GM21423 (cell line): ENCODE measurements at regions not wholly inside any gene's neighbourhood (a gene's known extent, or its start where the extent isn't known, plus 50 kb on each side); places are given as distances from the start of the nearest gene placed in this dataset.

Experiments used
- ATAC-seq: cut with Tn5 transposase; IDR thresholded peaks from one replicate; pipeline ENCODE4 v1.9.1; 2021; ENCODE audit warnings: mild to moderate bottlenecking, moderate library complexity; ENCODE audit not compliant: unreplicated experiment

DNA sequence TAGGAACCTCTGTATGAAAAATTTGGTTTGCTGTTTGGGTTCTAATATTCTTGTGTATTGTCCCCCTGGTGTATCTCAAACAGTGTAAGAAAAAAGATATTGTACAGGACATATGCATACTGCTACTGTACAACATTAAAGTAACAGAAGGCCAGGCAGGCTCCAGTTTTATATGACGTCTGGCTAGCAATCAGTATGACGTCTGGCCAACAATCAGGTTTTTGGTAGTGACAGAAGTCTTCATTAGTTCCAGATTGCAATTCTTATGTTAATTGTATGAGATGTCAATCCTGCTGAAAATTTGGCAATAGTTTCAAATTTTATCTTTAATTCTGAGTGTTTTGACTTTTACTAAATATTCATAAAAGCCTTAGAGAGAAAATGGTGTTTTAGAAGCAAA lies 67.9 kb upstream of the KCND2 start:
- ATAC-seq, result no peak

DNA sequence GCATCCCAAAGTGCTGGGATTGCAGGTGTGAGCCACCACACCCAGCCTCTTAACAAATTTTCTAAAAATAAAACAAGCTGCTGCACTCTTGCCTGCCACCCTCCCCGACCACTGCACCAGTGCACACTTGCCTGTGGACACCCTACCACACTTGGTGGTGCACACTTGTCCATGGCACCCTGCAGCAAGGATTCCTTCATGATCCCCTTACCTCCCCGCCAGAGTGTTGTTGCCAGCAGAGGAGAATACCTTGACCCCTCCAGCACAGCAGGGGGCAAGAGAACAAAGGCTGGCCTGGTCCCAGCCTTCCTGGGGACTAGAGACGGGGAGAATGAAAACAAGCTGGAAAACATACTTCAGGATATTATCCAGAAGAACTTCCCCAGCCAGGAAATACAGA lies 65.9 kb upstream of the KCND2 start:
- no peak for ATAC-seq

DNA sequence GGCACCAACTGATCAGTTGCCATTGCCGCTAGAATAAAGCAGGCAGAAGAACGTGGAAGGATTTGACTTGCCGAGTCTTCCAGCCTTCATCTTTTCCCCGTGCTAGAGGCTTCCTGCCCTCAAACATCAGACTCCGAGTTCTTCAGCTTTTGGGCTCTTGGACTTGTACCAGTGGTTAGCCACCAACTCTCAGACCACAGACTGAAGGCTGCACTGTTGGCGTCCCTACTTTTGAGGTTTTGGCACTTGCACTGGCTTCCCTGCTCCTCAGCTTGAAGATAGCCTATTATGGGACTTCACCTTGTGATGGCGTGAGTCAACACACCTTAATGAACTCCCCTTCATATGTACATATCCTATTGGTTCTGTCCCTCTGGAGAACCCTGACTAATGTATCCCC lies 57.3 kb upstream of the KCND2 start:
- ATAC-seq, result no peak

DNA sequence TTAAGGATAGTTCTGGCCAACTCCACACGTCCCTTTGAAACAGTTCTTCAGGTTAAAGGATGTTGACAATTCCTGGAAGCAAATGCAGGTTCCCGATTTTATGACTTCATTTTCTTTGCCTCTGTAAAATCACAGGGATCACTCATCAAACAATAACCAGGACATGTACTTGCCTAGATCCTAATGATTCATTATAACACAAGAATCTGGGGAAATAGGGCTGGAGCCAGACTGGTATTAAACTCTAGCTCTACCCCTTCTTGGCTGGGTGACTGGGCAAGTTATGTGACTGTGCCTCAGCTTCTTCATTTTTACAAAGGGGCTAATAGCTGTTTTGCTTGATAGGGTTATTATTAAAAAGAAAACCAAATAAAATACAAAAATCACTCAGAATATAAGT lies 56.0 kb upstream of the KCND2 start:
- ATAC-seq, result no peak

DNA sequence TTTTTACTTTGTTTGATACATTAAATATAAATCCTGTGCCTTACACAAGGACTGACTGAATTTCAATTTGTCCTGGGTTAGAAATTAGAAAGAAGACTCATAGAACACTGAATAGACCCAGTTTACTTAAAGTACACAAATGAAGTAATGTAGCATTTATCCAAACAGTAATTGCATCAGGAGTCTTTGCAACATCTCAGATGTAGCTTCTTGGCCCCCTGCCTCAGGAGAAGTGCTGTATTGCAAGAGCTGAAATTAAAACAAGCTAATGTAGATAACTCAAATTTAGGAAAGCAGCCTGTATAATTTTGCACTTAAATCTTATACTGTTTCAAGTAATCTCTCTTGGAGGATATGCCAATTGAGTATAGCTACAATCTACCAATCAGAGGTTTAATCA lies 54.3 kb upstream of the KCND2 start:
- ATAC-seq, result no peak

DNA sequence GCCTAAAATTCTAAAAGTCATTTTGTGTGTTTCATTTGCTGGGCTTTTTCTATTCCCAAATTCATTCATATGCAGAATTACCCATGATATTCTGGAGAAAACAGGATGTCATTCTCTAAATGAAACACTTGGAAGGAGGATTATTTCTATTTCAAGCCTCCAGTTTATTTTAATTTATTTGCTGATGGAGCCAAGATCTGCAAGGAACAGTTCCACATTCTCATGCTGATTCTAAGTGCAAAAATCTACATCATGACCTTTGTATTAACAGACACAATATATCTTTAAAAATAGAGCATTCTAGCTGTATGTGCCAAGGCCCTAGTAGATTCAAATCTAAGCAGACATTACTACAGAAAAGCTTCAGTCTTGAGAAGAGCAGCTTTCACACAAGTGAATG lies 51.3 kb upstream of the KCND2 start:
- no peak for ATAC-seq
